ENCODE measurements at regions not wholly inside any gene's neighbourhood (a gene's known extent, or its start where the extent isn't known, plus 50 kb on each side); places are given as distances from the start of the nearest gene placed in this dataset.

DNA sequence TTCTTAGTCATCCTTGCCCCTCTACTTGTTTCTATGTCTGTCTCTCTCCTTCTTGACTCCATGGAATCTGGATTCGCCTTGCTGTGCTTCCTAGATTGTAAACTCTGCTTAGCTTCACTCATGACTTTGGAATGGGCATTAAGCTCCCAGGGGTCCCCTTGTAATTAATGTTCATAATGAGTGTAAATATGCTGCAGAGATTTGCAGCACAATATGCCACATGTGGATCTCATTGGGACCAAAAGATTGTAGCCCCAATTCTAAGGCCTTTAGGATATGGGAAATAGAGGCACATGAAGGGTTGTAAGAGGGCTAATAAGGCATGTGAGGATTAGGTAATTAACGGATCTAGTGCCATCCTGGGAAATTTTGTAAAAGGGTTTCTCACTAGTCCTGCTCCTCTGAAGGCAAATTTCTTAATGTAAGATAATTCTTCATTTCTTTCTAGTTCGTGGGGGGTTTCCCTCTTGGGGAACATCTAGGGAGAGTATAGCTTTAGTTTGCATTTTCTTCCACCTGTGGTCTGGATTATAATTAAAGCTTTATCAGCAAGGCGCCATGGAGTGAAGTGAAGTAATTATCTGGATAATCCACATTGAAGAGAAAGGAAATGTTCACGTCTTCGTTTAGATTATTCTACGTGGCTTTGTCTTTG is 659.2 kb upstream of the PLXNA2 start:
- Mint-ChIP-seq H3K27ac (no peak overlapping the region), H3K4me1 (ENCODE audit: low read depth) (no peaks in the 10 kb centered on the region), H3K27me3 (peaks cover 5% of the 10 kb centered on the region), H3K36me3 (ENCODE audit: low read depth) (no peaks in the 10 kb centered on the region), H3K4me3 (no peak overlapping the region), H3K9me3 (peaks cover 8% of the 10 kb centered on the region)

- H3K27ac Mint-ChIP-seq: no peak overlapping the region
- H3K4me3 Mint-ChIP-seq: no peak overlapping the region
- H3K27me3 Mint-ChIP-seq: peaks cover 5% of the 10 kb centered on the region
- no peaks in the 10 kb centered on the region for H3K4me1 Mint-ChIP-seq (ENCODE audit: low read depth)
- peaks cover 4% of the 10 kb centered on the region for H3K9me3 Mint-ChIP-seq
- H3K36me3 Mint-ChIP-seq (ENCODE audit: low read depth): no peaks in the 10 kb centered on the region
Observed at GRCh38 chr1:208907790-208908189, 663.6 kb upstream of the PLXNA2 start.

- H3K4me3 Mint-ChIP-seq: no peak overlapping the region
- peaks cover 5% of the 10 kb centered on the region for H3K27me3 Mint-ChIP-seq
- no peaks in the 10 kb centered on the region for H3K4me1 Mint-ChIP-seq (ENCODE audit: low read depth)
- H3K9me3 Mint-ChIP-seq: peaks cover 4% of the 10 kb centered on the region
- no peaks in the 10 kb centered on the region for H3K36me3 Mint-ChIP-seq (ENCODE audit: low read depth)
- no peak overlapping the region for H3K27ac Mint-ChIP-seq
Observed at GRCh38 chr1:208909011-208909984, 665.1 kb upstream of the PLXNA2 start.

DNA sequence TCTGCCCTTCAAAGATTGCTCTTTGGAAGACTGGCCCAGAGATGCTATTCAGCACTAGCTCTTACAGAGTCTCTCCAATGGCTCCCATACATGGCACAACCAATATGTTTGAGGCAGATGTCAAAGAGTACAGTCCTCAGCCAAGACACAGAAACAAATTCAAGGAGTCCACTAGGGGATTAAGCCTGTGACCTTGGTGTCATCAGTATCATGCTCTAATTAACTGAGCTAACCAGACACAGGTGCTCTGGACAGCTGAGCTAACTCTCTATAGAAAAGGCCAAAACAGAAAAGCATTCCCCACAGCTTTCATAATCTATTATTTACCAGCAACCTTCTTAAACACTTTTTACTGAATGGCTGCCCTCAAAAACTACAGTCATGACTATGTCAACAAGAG is 666.0 kb upstream of the PLXNA2 start:
- no peak overlapping the region for H3K27ac Mint-ChIP-seq
- peaks cover 5% of the 10 kb centered on the region for H3K27me3 Mint-ChIP-seq
- H3K4me3 Mint-ChIP-seq: no peak overlapping the region
- no peaks in the 10 kb centered on the region for H3K36me3 Mint-ChIP-seq (ENCODE audit: low read depth)
- peaks cover 4% of the 10 kb centered on the region for H3K9me3 Mint-ChIP-seq
- H3K4me1 Mint-ChIP-seq (ENCODE audit: low read depth): no peaks in the 10 kb centered on the region

DNA sequence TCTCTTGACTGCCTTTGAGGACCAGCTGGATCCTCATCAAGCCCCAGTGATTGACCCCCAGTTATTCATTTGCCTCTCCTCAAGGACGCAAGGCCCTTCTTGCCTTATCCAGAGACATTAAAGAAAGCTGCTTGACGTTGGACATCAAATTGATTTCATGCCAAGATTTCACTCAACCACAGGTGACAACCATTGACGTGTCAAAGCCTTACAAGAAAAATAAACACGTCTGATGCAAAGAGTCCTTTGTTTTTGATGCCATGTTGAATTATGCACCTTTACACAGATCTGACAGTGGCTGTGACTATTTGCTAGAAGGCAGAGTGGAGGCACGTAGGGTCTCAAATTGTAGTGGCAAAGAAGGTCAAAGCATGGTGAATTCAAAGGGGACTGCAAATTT is 666.2 kb upstream of the CAMK1G start:
- no peak overlapping the region for H3K4me3 Mint-ChIP-seq
- no peaks in the 10 kb centered on the region for H3K27me3 Mint-ChIP-seq
- no peaks in the 10 kb centered on the region for H3K36me3 Mint-ChIP-seq (ENCODE audit: low read depth)

DNA sequence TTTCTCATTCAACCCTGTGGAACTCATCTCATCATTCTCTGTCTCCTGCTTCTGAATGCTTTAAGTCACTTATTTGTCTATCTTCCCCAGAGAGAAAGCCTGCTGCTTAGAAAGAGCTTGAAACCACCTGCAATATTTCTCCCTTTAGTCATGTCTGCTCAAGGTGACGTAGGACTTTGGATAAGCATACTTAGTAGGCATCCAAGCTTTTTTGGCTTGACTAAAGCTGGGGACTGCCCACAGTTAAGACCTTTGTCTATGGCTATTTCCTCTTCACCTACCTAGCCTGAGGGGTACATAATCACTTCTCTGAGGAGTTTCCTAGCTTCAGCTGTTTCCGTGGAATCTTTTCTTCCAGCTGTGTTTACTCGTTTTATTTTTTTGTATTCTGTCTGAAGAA is 665.8 kb upstream of the CAMK1G start:
- H3K4me1 Mint-ChIP-seq (ENCODE audit: low read depth): no peaks in the 10 kb centered on the region
- no peaks in the 10 kb centered on the region for H3K27me3 Mint-ChIP-seq
- no peaks in the 10 kb centered on the region for H3K9me3 Mint-ChIP-seq
- no peak overlapping the region for H3K27ac Mint-ChIP-seq
- no peaks in the 10 kb centered on the region for H3K36me3 Mint-ChIP-seq (ENCODE audit: low read depth)
- no peak overlapping the region for H3K4me3 Mint-ChIP-seq

More for the DNA sequence above, 666.2 kb upstream of the CAMK1G start:
- H3K9me3 Mint-ChIP-seq: no peaks in the 10 kb centered on the region
- H3K27ac Mint-ChIP-seq: no peak overlapping the region
- no peaks in the 10 kb centered on the region for H3K4me1 Mint-ChIP-seq (ENCODE audit: low read depth)

- no peaks in the 10 kb centered on the region for H3K36me3 Mint-ChIP-seq (ENCODE audit: low read depth)
Observed at GRCh38 chr1:208918160-208918559, 665.4 kb upstream of the CAMK1G start.

GRCh38 chr1:208919371-208919770 is 664.1 kb upstream of the CAMK1G start:
- Mint-ChIP-seq H3K36me3 (ENCODE audit: low read depth) (no peaks in the 10 kb centered on the region), H3K4me1 (ENCODE audit: low read depth) (no peaks in the 10 kb centered on the region), H3K27me3 (no peaks in the 10 kb centered on the region), H3K4me3 (no peak overlapping the region), H3K27ac (no peak overlapping the region), H3K9me3 (no peaks in the 10 kb centered on the region)

More at GRCh38 chr1:208918160-208918559, 665.4 kb upstream of the CAMK1G start:
- Mint-ChIP-seq H3K27ac (no peak overlapping the region), H3K9me3 (no peaks in the 10 kb centered on the region), H3K4me1 (ENCODE audit: low read depth) (no peaks in the 10 kb centered on the region), H3K4me3 (no peak overlapping the region), H3K27me3 (no peaks in the 10 kb centered on the region)

- H3K27ac Mint-ChIP-seq: no peak overlapping the region
- H3K9me3 Mint-ChIP-seq: no peaks in the 10 kb centered on the region
- no peak overlapping the region for H3K4me3 Mint-ChIP-seq
- no peaks in the 10 kb centered on the region for H3K4me1 Mint-ChIP-seq (ENCODE audit: low read depth)
- no peaks in the 10 kb centered on the region for H3K36me3 Mint-ChIP-seq (ENCODE audit: low read depth)
- H3K27me3 Mint-ChIP-seq: no peaks in the 10 kb centered on the region
Observed at GRCh38 chr1:208921259-208921658, 662.3 kb upstream of the CAMK1G start.

- no peak overlapping the region for H3K4me3 Mint-ChIP-seq
Observed at GRCh38 chr1:208923456-208923855, 660.1 kb upstream of the CAMK1G start.

DNA sequence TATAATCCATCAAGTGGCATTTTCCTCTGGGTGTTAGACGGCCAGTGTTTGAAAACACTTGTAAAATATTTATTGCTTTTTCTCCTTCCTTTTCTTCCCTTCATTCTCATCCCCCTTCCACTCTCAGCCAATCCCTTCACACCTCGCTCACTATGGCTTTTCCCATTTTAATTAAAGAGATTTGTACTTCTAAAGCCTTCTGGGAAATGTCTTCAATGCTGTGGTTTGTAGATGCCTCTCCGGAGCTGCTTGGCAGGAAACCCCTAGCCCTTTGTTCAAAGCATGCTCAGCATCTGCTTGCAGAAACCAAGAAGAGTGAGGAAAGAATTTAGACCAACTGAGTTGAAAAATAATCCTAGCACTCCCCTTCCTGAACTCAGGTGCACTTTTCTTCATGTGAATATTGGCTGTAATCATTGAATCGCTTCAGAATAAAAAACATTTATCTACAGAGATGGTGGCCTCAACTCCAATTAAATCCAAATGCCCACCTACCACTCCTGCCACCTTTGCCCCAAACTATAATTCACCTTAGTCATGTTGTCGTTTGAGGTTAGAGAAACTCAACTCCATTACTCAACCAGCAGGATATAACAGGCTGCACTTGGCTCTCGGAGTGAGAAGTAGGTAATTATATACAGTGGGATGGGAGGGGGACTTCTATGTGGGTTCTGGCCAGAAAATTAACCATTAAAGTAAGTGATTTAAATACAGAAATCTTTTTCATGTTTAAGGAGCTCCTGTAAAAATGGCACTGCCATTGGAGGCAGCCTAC is 659.4 kb upstream of the CAMK1G start:
- H3K27me3 Mint-ChIP-seq: no peaks in the 10 kb centered on the region
- H3K9me3 Mint-ChIP-seq: no peaks in the 10 kb centered on the region
- H3K36me3 Mint-ChIP-seq (ENCODE audit: low read depth): no peaks in the 10 kb centered on the region
- H3K4me3 Mint-ChIP-seq: no peak overlapping the region
- H3K4me1 Mint-ChIP-seq (ENCODE audit: low read depth): no peaks in the 10 kb centered on the region
- H3K27ac Mint-ChIP-seq: no peak overlapping the region

More at GRCh38 chr1:208923456-208923855, 660.1 kb upstream of the CAMK1G start:
- H3K36me3 Mint-ChIP-seq (ENCODE audit: low read depth): no peaks in the 10 kb centered on the region
- no peaks in the 10 kb centered on the region for H3K27me3 Mint-ChIP-seq
- H3K27ac Mint-ChIP-seq: no peak overlapping the region
- H3K9me3 Mint-ChIP-seq: no peaks in the 10 kb centered on the region
- no peaks in the 10 kb centered on the region for H3K4me1 Mint-ChIP-seq (ENCODE audit: low read depth)

DNA sequence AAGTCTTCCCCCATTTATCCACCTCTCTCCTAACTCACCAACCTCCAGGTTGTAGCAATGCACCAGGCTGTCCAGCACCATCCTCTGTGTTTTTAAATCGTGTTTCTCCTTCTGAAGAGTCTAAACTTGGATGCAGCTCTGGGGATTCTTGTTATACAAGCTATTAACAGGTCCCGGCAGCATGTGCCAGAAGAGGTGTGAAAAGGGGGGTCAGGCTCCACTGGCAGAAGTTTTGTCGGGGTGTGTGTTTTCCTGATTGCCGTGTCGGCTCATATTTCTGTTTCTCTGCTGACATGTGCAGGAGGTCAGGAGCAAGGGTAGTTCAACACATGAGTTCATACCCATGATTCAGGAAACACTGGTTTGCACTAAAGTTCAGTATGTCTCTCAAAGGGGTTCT is 658.6 kb upstream of the CAMK1G start:
- Mint-ChIP-seq H3K27me3 (peaks cover 3% of the 10 kb centered on the region), H3K27ac (no peak overlapping the region), H3K4me1 (ENCODE audit: low read depth) (no peaks in the 10 kb centered on the region), H3K36me3 (ENCODE audit: low read depth) (no peaks in the 10 kb centered on the region), H3K9me3 (no peaks in the 10 kb centered on the region), H3K4me3 (no peak overlapping the region)

GRCh38 chr1:208928349-208929010 is 655.0 kb upstream of the CAMK1G start:
- no peaks in the 10 kb centered on the region for H3K9me3 Mint-ChIP-seq
- no peak overlapping the region for H3K4me3 Mint-ChIP-seq
- H3K27ac Mint-ChIP-seq: no peak overlapping the region
- H3K27me3 Mint-ChIP-seq: peaks cover 3% of the 10 kb centered on the region
- no peaks in the 10 kb centered on the region for H3K36me3 Mint-ChIP-seq (ENCODE audit: low read depth)
- no peaks in the 10 kb centered on the region for H3K4me1 Mint-ChIP-seq (ENCODE audit: low read depth)

DNA sequence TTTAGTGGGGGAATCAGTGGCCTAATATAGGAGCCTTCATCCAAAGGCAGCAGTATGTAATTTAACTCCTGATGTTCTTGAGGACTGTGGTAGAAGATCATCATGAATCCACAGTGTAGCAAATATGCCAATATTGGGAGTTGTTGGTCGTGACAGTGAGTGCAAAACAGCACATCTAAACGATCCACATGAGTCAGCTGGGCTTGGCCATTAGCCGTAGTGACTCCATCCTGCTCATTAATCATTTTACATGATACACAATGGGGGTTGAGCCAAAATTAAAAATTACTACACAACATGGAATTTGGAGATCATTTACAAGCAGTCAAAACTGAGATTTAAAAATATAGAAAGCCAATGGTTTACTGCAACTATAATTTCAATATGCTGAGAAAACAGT is 653.9 kb upstream of the CAMK1G start:
- Mint-ChIP-seq H3K27me3 (peaks cover 3% of the 10 kb centered on the region), H3K27ac (no peak overlapping the region), H3K4me3 (no peak overlapping the region), H3K36me3 (ENCODE audit: low read depth) (no peaks in the 10 kb centered on the region), H3K9me3 (no peaks in the 10 kb centered on the region), H3K4me1 (ENCODE audit: low read depth) (no peaks in the 10 kb centered on the region)

Data from stimulated activated naive CD8-positive, alpha-beta T cell treated with anti-CD3 and anti-CD28 coated beads, Interleukin-15, Interleukin-2, amounts not matched to agents 100 ng/mL and 50 ng/mL, for 24 hours (primary cell).